MM.1S (cell line): ENCODE measurements at regions not wholly inside any gene's neighbourhood (a gene's known extent, or its start where the extent isn't known, plus 50 kb on each side); places are given as distances from the start of the nearest gene placed in this dataset.

ENCODE experiments used
- EZH2 ChIP-seq: fragments of 300-600 bp; sonication (generic); optimal IDR thresholded peaks from 2 replicates; pipeline ENCODE3; 2017; ENCODE audit warnings: low read depth, mild to moderate bottlenecking, antibody characterized with exemption, low read length, mixed read lengths
- TF ChIP-seq, protein P1 (sequence below): fragments of 300-600 bp; sonication (generic); IDR thresholded peaks from 2 replicates; pipeline ENCODE4 v1.5.1; 2016; ENCODE audit warnings: antibody characterized with exemption, low read length, mixed read lengths

DNA sequence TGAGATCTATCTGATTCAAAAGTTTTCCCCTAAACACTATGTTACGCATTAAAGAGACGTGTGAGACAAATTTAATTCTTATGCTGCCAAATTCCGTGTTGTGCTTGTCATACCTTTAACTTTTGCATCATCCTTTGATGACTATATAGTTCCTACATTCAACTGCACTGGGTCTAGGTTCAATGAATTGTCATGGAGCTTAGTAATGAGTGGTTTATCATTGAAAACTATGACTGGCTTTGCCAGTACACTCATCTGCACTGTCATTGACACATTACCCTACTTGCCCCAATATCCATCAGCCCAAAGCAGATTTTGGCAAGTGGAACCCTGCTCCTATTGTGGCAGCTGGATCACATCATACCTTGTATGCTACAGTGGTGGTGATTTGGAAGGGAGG lies 882.9 kb upstream of the SLIT2 start:
- TF ChIP-seq EZH2, result no peak
- TF ChIP-seq, protein P1, sequence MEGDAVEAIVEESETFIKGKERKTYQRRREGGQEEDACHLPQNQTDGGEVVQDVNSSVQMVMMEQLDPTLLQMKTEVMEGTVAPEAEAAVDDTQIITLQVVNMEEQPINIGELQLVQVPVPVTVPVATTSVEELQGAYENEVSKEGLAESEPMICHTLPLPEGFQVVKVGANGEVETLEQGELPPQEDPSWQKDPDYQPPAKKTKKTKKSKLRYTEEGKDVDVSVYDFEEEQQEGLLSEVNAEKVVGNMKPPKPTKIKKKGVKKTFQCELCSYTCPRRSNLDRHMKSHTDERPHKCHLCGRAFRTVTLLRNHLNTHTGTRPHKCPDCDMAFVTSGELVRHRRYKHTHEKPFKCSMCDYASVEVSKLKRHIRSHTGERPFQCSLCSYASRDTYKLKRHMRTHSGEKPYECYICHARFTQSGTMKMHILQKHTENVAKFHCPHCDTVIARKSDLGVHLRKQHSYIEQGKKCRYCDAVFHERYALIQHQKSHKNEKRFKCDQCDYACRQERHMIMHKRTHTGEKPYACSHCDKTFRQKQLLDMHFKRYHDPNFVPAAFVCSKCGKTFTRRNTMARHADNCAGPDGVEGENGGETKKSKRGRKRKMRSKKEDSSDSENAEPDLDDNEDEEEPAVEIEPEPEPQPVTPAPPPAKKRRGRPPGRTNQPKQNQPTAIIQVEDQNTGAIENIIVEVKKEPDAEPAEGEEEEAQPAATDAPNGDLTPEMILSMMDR, result no peak
